LNCAP (cell line): ENCODE measurements at regions not wholly inside any gene's neighbourhood (a gene's known extent, or its start where the extent isn't known, plus 50 kb on each side); places are given as distances from the start of the nearest gene placed in this dataset.

Source experiments
- TF ChIP-seq, protein P1 (sequence below): fragments of 450-650 bp; IDR thresholded peaks from 2 replicates; pipeline ENCODE4 v1.5.1; 2017; ENCODE audit warnings: mild to moderate bottlenecking

DNA sequence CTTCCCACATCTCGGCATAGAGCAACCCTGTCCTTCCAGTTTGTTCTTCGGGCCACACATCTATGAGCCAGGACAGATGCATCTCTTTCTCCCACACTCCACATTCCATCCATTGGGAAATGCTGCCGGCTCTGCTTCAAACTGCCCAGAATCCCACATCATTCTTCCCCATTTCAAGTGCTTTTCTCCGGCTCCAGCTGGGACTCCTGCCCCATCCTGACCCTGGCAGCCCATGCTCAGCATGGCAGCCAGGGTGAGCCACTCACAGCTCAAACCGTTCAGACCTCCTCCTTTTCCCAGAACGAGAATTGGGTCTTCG lies 132.8 kb upstream of the SDK2 start:
- TF ChIP-seq, protein P1, sequence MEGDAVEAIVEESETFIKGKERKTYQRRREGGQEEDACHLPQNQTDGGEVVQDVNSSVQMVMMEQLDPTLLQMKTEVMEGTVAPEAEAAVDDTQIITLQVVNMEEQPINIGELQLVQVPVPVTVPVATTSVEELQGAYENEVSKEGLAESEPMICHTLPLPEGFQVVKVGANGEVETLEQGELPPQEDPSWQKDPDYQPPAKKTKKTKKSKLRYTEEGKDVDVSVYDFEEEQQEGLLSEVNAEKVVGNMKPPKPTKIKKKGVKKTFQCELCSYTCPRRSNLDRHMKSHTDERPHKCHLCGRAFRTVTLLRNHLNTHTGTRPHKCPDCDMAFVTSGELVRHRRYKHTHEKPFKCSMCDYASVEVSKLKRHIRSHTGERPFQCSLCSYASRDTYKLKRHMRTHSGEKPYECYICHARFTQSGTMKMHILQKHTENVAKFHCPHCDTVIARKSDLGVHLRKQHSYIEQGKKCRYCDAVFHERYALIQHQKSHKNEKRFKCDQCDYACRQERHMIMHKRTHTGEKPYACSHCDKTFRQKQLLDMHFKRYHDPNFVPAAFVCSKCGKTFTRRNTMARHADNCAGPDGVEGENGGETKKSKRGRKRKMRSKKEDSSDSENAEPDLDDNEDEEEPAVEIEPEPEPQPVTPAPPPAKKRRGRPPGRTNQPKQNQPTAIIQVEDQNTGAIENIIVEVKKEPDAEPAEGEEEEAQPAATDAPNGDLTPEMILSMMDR, result no peak

DNA sequence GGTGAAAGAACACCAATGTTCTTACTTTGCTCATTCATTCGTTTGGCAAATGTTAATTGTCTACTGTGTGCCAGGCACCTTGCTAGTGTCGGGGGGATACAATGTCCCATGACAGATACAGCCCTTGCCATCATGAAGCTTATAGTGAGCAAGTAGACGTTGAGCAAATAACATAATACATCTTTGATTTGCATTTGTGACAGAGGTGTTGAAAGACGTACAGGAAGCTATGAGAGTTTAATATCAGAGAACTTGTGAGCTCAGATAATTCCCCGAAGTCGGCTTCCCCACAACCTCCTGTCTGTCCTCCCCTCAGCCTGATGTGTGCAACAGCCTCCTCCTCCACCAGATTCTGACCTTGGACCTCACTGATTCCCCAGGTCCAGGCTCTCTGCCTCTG lies 138.0 kb upstream of the SDK2 start:
- TF ChIP-seq, protein P1, result no peak

DNA sequence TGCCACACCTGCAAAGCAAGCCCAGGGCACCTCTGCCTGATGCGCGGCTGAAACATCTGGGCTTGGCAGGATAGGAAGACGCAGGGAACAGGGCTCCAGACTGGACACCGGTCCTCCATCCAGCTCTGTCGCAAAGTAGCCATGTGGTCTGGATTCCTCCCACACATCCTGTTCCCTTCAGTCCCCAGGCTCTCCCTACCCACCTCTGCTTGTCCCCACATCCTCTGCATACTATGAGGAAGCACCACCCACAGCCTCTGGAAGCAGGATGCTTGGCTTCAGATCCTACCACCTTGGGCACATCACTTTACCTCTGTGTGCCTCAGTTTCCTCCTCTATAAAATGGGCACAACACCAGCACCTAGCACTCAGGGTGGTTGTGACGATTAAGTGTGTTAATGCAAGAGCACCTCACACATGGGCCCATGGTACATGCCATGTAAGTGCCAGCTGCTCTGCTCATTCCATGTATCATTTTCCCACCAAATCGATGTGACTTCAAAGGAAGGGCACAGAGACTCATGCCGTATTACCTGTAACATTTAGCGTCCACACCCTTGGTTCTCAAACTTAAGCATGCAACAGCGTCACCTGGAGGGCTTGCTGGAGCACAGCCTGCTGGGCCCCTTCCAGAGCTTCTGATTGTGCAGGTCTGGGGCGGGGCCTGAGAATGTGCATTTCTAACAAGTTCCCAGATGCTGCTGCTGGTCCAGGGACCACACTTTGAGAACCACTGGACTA lies 138.6 kb upstream of the SDK2 start:
- TF ChIP-seq, protein P1, result peak; percentile 21; the same call in 1 of the 2 replicates

DNA sequence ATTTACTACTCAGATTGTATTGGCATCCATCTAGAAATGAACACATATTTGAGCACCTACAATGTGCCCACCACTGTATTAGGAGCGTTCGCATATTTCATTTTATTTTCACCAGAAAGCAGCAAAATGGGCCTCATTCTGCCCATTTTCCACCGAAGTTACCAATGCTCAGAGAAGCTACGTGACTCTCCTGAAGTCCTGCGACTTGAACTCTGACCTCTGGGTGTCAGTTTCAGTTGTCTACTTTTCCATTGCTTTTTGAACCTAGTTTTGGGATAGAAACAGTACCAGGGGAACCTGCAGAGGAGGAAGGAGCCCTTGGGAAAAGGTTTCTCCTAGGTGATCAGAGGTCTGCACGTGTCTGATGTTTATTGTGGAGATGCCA lies 139.1 kb upstream of the SDK2 start:
- TF ChIP-seq, protein P1, result no peak

DNA sequence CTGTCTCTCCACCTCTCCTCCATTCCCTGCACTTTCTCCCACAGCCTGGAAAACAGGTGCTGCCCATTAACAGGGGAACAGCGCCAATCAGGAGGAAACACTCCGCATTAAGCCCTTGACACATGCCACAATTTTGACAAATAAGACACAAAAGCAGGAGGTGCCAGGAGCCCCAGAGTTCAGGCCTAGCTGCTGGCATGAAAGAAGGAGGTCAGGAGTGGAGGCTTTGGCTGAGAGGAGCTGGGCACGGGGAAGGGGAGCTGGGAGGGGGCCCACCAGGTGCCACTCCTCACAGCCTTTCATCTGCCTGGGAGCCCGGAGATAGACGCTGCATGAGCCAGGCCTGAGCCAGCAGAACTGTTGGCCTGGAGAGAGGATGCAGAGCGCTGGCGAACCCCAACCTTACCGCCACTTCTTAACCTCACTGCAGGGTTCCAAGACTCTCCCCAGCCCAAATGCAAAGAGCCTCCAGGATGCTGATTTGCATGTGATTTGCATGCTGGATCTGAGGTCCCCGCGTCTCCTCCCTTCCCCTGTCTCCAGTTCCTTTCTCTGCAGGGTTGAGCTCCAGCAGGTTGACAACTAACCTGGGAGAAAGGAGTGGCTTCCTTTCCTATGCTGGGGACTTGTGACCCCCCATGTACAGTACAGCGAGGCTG lies 139.8 kb upstream of the SDK2 start:
- TF ChIP-seq, protein P1, result no peak

DNA sequence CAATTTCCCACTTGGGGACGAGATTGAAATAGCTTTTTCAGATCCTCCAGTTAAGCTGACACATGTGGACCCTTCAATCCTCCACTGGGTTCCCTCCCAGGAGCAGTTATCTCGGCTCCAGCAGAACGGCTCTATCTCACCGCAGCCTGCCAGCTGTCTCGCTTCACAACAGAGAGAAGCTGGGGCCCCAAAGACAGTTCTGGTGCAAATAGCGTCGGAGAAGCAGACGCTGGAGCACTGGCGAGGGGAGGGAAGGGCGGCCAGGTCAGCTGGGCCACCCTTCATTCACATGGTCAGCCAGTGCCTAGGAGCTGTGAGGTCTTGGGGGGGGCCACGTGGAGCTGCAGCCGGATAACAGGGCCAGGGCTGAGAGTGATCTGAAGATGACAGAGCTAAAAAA lies 141.3 kb upstream of the SDK2 start:
- TF ChIP-seq, protein P1, result no peak

DNA sequence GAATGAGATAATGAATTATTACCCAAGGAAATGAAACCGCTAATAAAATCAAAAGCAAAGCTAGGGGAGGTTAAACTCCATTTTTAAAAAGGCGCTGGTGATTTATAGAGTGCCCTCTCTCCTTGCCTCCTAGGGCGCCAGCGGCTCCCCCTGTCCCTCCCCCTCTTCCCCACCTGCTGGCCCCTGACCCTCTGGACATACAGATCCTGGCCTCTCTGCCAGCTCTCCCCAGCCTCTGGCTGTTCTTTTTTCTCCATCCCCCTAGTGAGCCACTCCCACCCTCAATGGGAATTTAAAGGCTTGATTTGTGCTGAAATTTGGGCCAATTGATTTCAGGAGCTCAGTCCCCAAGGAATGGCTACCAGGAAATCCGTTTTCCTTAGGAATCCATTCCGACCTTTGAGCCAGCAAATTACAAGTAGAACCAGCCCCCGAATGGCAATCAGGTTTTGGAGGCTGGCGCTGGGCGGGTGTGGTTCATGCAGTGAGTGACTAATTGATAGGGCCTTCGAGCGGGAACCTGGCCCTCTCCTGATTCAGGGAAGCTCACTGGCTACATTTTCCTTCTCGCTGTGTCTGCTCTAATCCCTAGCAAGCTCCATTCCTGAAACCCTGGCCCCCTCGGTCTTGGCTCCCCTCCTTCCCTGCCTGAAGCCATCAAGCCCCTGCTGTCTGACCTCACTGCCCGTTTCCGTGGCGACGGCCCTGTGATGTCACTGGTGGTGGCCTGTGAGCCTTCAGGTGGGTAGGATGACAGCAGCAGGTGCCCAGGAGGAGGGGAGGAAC lies 141.9 kb upstream of the SDK2 start:
- TF ChIP-seq, protein P1, result no peak
